HG03469 (cell line): ENCODE measurements at regions not wholly inside any gene's neighbourhood (a gene's known extent, or its start where the extent isn't known, plus 50 kb on each side); places are given as distances from the start of the nearest gene placed in this dataset.

Experiments used
- ATAC-seq: cut with Tn5 transposase; IDR thresholded peaks from one replicate; pipeline ENCODE4 v1.9.1; 2021; ENCODE audit warnings: mild to moderate bottlenecking, moderate library complexity, moderate number of reproducible peaks; ENCODE audit not compliant: unreplicated experiment

GRCh38 chr10:36185097-36185496 is 543.0 kb upstream of the FZD8 start:
- ATAC-seq: no peak

GRCh38 chr10:36183726-36184125 is 541.6 kb upstream of the FZD8 start:
- no peak for ATAC-seq

DNA sequence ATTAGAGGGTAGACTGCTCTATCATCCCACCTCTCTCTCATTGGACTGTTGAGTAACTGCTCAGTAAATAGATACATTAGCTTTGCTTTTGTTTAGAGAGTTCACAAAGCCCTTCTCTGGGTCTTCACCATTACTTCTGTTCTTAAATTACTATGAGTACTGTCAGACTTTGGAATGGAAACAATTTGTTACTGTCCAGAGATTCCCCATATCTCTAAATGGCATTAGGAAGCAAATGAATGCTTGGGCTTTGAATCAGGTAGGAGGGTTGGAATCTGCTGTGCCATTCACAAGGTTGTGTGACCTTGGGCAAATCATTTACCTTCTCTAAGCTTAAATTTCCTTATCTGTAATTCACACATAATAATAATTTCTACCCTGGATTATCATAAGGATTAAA is 541.0 kb upstream of the FZD8 start:
- no peak for ATAC-seq

DNA sequence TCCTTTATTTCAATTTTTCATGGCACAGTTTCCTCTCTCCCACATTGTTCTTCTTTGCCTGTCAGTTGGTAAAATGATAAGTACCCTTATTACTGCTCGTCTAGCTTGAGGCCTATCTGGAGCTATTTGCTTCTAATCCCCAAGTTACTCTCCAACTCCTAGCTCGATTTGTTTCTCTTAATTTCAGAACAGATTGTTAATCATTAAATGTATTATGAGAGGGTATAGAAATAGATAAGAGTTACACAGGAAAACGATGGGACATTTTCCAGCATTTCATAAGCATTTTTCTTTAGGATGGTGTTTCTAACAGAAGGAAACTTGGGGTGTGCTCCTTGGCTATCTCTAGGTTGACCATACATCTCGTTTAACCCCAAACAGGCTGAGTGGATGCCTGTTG is 540.5 kb upstream of the FZD8 start:
- ATAC-seq: no peak

GRCh38 chr10:36182179-36182566 is 540.1 kb upstream of the FZD8 start:
- no peak for ATAC-seq

- no peak for ATAC-seq
Measured at GRCh38 chr10:36181426-36182178, 539.5 kb upstream of the FZD8 start.

GRCh38 chr10:36178616-36179015 is 536.5 kb upstream of the FZD8 start:
- no peak for ATAC-seq

DNA sequence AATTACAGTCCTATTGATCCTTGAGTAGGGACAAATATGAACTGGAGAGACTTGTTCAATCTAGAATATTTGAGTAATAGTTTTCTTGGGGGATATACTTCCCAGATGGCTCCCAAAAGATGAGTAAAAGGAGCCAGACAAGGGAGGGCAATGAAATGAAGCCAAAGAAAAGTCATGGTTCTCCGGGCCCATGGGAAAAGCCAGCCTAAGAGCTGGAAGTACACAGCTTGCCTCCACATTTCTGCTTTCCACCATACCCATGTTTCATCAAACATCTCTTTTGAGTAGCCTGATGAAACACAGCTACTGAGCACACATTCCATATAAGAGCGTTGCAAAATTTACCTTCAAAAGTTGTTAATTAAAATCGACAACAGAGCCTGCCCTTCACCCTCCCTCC is 535.0 kb upstream of the FZD8 start:
- no peak for ATAC-seq

DNA sequence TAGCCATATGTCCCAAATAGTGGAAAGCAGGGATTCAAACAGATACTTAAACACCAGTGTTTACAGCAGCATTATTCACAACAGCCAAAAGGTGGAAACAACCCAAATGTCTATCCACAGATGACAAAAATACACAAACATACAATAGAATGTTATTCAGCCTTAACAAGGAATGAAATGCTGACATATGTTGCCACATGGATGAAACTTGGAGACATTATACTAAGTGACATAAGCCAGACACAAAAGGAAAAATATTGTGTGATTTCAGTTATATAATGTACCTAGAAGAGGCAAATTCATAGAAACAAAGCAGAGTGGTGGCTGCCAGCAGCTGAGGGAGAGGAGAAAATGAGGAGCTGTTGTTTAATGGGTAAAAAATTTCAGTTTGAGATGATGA is 533.9 kb upstream of the FZD8 start:
- no peak for ATAC-seq

- ATAC-seq: no peak
Measured at GRCh38 chr10:36173364-36173763, 531.3 kb upstream of the FZD8 start.

DNA sequence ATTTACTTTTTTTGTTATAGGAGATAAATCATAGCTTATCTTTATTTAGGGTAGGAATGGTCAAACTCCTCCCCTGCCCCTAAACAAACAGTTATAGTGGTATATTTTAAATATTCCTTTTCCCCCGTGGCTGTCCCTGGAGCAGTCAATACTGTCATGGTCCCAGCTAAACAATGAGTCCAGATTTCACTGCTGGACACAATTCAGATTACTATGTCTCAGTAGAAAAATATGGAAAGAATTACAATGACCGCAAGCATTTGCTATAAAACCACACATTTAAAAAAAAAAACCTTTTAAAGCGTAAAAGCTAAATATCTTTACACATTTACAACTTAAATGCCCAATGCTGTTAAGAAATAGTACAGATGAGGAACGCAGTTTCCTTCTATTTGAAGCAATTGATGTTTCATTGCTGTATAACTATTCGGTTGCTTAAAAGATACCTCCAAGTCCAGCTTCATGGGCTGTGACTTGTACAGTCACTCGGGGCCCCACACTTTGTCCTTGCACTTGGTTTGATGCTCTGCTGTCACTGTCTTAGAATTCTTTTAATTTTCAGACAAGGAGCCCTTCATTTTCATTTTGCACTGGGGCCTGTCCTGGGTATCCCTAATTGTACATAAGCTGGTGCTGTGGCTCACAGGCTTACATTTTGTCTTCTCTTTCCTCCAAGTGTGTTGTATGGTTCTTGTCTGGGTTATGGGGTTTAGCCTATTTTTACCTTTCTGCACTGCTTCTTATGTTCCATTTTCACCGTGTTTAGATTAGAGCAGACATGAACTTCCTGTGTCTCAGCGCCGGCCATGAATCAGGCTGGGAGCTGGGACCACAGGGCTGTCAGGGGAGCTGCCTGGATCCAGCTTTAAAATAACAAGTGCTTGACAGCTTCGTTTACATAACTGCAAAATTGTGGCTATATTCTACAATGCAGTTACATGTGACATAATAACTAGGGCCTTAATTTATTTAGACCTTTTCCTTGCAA is 530.2 kb upstream of the FZD8 start:
- ATAC-seq: no peak

- no peak for ATAC-seq
Measured at GRCh38 chr10:36171556-36171952, 529.5 kb upstream of the FZD8 start.

DNA sequence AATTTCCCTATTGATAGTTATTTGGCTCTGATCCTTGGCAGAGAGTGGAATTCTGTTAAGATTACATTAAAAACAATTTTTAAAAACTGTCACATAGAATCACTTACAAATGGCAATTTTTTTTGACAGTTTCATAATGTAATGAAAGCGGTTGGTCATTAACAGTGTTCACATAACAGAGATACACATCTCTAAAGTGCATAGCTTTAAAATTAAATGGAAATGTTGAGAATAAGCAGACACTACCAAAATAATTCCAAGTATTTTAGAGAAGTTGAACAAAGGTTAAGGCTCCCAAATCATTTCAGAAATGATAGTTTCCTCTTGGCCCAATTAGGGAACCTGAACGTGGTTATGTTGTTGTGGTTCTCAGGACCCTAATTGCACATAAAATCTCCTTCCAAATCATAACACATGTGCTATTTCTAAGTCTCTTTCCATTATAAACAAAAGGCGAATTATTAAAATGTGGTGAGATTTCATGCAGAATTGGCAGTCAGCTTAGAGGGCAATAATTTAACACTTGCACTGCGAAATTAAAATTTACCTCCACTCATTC is 528.9 kb upstream of the FZD8 start:
- no peak for ATAC-seq

GRCh38 chr10:36170142-36170719 is 528.1 kb upstream of the FZD8 start:
- ATAC-seq: no peak

DNA sequence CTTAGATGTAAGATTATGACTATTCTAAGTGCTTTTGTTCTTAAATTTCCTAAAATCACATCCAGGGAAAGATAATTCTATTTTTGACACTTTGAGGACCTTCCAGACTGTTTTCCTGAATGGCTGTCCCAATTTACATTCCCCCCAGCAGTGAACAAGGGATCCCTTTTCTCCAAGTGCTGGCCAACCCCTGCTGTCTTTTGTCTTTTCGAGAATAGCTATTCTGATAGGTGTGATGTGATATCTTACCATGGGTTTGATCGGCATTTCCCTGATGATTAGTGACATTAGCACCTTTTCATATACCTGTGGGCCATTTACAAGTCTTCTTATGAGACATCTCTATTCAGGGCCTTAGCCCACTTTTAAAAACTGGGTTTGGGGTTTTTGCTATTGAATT is 526.7 kb upstream of the FZD8 start:
- ATAC-seq: no peak

GRCh38 chr10:36164556-36165504 is 522.7 kb upstream of the FZD8 start:
- no peak for ATAC-seq

GRCh38 chr10:36163827-36164226 is 521.7 kb upstream of the FZD8 start:
- ATAC-seq: no peak

GRCh38 chr10:36157486-36157885 is 515.4 kb upstream of the FZD8 start:
- no peak for ATAC-seq

- ATAC-seq: no peak
Measured at GRCh38 chr10:36148207-36148606, 506.1 kb upstream of the FZD8 start.

DNA sequence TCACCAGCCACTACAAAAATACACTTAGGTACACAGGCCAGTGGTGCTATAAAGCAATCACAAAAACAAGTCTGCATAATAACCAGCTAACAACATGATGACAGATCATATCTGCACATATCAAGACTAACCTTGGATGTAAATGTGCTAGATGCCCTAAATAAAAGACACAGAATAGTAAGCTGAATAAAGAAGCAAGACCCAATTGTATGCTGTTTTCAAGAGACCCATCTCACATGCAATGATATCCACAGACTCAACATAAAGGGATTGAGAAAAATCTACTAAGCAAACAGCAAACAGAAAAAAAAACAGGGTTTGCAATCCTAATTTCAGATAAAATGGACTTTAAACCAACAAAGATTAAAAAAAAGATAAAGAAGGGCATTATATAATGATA is 505.4 kb upstream of the FZD8 start:
- no peak for ATAC-seq
